Erythroblast (primary cell): ENCODE measurements at regions not wholly inside any gene's neighbourhood (a gene's known extent, or its start where the extent isn't known, plus 50 kb on each side); places are given as distances from the start of the nearest gene placed in this dataset.

Experiments used
- GATA1 ChIP-seq: IDR thresholded peaks from 2 replicates; pipeline ENCODE4 v1.6.1; 2011; ENCODE audit warnings: low read depth, mild to moderate bottlenecking, control low read depth, low read length, moderate library complexity
- POLR2A ChIP-seq: IDR thresholded peaks from 2 replicates; pipeline ENCODE4 v1.6.1; 2011; ENCODE audit warnings: mild to moderate bottlenecking, low read length

DNA sequence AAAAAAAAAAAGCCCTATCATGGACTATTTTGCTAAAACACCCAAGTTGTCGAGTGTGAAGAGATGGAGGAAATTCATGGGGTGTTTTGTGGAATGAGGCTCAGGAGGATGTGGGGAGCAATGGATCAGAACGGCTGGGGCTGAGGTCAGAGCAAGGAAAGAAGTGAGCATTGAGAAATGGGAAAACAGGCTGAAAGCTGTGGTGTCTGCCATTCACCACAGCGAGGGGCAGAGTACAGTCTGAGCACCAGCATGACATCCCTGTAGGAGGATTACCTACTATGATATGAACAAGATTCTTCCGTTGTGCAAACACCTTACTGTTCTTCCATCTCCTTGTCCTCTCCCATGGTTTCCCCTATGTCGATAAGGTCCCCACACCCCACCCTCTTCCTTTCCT lies 193.1 kb downstream of the TMEM114 start:
- TF ChIP-seq POLR2A (no peak), GATA1 (no peak)
